MG63 (cell line): ENCODE measurements at regions not wholly inside any gene's neighbourhood (a gene's known extent, or its start where the extent isn't known, plus 50 kb on each side); places are given as distances from the start of the nearest gene placed in this dataset.

Experiments used
- DNase-seq: peaks from one replicate; pipeline ENCODE4 v3.0.0-alpha.2; 2020
- H3K27me3 ChIP-seq: fragments of 250-450 bp; sonication (Bioruptor Pico); 2 replicates; pipeline ENCODE4 v1.5.1; 2020; ENCODE audit warnings: mild to moderate bottlenecking, moderate library complexity
- H3K36me3 ChIP-seq: fragments of 250-450 bp; sonication (Bioruptor Pico); 2 replicates; pipeline ENCODE4 v1.5.1; 2020; ENCODE audit warnings: mild to moderate bottlenecking, moderate library complexity
- H3K4me3 ChIP-seq: fragments of 250-450 bp; sonication (Bioruptor Pico); 2 replicates; pipeline ENCODE4 v1.5.1; 2020; ENCODE audit warnings: mild to moderate bottlenecking, moderate library complexity
- H3K9me3 ChIP-seq: fragments of 250-450 bp; sonication (Bioruptor Pico); 2 replicates; pipeline ENCODE4 v1.5.1; 2020; ENCODE audit warnings: mild to moderate bottlenecking, moderate library complexity

DNA sequence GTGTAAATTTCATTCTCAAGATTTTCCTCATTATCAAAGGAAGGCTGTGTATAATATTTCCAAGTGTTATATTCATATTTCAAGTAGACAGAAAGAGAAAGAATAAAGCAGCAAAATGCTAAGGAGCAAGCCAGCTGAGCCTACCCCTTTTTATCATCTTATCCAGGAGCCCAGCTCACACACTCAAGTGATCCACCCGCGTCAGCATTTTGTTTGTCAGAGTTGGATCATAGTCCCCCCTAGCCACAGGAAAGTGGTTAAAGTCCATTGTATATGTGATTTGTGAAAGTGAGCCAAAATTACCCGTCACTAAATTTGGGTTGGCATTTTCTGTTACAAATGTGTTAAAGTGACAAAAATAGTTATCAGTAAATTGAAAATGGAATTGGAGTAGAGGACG, 289.3 kb upstream of the CTSO start:
- Histone ChIP-seq H3K4me3 (no peak overlapping the region), H3K27me3 (no peaks in the 10 kb centered on the region), H3K9me3 (no peaks in the 10 kb centered on the region), H3K36me3 (no peaks in the 10 kb centered on the region)
- DNase-seq: no peak

DNA sequence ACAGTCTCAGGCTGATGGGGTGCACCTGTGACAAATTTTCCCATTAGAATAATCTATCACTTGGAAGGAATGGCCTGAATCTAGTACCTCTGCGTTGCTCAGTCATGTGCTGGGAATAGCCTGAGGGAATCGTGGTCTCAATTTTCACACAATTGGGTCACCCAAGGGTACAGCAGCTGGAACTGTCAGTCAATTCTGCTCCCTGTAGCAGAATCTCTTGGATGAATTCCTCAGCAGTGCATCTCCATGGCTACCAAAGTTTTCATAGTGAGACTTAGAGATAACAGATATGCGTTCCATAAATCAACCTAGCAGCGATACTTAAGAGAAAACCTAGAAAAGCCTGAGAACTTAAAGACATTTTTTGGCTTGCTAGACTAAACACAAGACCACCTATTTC, 288.7 kb upstream of the CTSO start:
- DNase-seq: no peak
- Histone ChIP-seq H3K4me3 (no peak overlapping the region), H3K36me3 (no peaks in the 10 kb centered on the region)

DNA sequence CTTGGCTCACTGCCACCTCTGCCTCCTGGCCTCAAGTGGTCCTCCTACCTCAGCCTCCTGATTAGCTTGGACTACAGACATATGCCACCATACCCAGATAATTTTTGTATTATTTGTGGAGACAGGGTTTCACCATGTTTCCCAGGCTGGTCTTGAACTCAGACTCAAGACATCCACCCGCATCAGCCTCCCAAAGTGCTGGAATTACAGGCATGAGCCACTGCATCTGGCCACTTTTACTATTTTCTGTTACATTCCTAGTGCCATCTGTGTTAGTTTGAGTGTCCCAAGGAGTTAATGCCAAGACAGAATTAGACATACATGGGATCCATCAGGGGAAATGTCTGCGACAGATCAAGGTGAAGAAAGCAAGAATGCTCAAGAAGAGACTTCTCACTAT, 288.2 kb upstream of the CTSO start:
- Histone ChIP-seq H3K27me3 (no peaks in the 10 kb centered on the region), H3K9me3 (no peaks in the 10 kb centered on the region), H3K4me3 (no peak overlapping the region), H3K36me3 (no peaks in the 10 kb centered on the region)
- no peak for DNase-seq

More for the DNA sequence above, 288.7 kb upstream of the CTSO start:
- Histone ChIP-seq H3K27me3 (no peaks in the 10 kb centered on the region), H3K9me3 (no peaks in the 10 kb centered on the region)

DNA sequence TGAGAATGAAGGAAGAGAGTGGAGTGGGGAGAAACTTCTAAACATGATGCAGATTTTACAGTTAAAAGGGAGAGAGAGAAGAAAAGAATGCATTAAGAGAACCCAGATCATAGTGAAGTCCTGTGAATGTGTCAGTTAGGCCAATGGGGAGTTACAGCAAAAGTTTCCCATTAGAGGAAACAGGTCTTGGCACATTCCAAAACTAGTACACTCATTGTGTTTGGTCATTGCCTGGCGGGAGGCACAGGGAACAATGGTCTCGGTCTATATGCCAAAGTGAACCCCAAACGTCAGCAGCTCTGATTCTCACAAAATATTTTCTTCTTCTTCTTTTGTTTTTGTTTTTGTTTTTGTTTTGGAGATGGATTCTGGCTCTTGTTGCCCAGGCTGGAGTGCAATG, 284.5 kb upstream of the CTSO start:
- no peak for DNase-seq
- no peak overlapping the region for H3K4me3 ChIP-seq
- H3K9me3 ChIP-seq: no peaks in the 10 kb centered on the region
- no peaks in the 10 kb centered on the region for H3K27me3 ChIP-seq
- H3K36me3 ChIP-seq: no peaks in the 10 kb centered on the region

DNA sequence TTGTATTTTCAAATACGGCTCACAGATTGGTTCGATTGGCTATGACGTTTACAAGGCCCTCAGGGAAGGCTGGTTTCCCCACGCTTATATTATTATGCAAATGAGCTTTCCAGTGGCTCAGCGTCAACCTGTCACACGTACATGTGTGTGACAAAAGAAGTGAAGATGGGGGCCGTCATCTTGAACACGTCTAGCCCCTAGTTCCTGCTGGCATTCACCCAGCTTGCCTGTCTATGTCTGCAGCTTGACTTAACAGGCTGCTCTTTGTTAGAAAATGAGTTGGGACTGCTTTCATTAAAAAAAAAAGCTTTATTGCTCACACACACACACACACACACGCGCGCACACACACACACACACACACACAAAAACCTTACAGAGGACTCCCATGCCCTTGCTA, 283.6 kb upstream of the CTSO start:
- DNase-seq: no peak
- Histone ChIP-seq H3K36me3 (no peaks in the 10 kb centered on the region), H3K4me3 (no peak overlapping the region), H3K9me3 (no peaks in the 10 kb centered on the region), H3K27me3 (no peaks in the 10 kb centered on the region)

DNA sequence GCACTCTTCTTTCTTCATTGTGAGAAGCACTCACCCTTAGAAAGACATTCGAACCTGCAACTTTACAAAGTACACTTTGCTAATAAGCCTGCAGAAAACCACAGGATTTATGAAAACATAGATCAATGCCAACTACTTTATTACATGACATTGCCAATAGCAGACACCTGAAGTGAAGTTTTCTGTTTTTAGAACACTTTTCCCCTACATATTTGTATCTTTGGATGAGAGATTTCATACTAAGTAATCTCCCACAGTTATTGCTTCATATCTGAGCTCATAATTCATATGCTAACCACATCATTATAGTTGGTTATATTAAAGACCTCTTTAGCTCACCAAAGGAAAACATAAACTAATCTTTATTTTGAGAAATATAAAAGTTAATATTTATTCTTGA, 276.5 kb upstream of the CTSO start:
- Histone ChIP-seq H3K4me3 (no peak overlapping the region), H3K27me3 (no peaks in the 10 kb centered on the region), H3K9me3 (no peaks in the 10 kb centered on the region), H3K36me3 (no peaks in the 10 kb centered on the region)
- DNase-seq: no peak

DNA sequence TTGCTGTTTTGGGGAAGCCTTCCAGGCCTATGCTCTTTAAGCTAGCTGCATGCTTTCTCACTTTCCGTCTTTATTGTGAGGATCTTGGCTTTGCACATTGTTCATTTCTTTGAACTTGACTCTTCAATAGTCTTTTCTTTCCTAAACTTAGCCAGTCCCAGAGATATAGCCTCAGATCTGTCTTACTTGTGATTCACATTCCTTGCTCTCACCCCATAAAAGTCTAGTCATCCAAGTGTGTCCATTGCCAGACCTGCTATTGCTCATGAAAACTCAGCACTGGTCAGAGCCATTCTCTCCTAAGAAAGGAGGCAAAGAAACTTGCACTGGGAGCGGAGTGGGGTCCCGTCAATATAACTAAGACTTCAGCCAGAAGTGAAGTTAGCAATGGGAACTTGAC, 275.0 kb upstream of the CTSO start:
- Histone ChIP-seq H3K27me3 (no peaks in the 10 kb centered on the region), H3K9me3 (no peaks in the 10 kb centered on the region)
- no peak for DNase-seq

DNA sequence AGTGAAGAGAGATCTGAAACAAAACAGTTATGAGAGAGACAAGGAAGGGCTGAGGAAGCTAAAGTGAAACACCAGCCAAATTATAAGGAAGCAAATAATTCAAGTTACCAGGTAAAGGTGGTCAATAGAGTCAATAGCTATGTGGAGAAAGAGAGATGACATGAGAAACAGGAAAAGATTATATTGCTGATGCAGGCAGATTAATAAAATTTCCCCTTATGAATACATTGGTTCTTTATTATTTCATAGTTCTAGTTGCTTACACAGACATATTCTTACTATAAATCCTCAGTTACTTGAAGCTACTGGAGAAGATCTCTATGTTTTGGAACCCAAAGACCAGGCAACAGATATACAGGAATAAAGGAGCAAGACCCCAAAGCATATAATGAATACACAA, 273.7 kb upstream of the CTSO start:
- DNase-seq: no peak
- Histone ChIP-seq H3K4me3 (no peak overlapping the region), H3K27me3 (no peaks in the 10 kb centered on the region), H3K36me3 (no peaks in the 10 kb centered on the region), H3K9me3 (no peaks in the 10 kb centered on the region)

More for the DNA sequence above, 275.0 kb upstream of the CTSO start:
- no peaks in the 10 kb centered on the region for H3K36me3 ChIP-seq
- H3K4me3 ChIP-seq: no peak overlapping the region

DNA sequence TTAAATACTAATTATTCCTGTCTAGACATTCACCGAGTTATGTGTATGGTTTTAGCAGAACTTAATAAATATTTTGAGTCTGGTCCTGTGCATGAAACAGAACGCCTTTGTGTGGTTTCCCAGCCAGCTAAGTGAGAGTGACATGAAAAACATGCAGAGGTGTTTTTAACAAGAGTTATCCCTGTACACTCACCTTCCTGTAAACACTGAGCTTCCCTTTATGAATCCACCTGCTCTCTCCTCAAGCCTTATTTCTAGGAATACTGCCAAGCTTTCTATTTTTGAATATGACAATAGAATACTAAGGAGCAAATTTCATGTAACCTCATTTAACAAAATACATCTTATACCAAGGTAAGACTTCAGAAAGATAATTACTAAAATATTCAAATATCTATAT, 270.3 kb upstream of the CTSO start:
- Histone ChIP-seq H3K9me3 (no peaks in the 10 kb centered on the region), H3K4me3 (no peak overlapping the region), H3K27me3 (no peaks in the 10 kb centered on the region), H3K36me3 (no peaks in the 10 kb centered on the region)
- no peak for DNase-seq

DNA sequence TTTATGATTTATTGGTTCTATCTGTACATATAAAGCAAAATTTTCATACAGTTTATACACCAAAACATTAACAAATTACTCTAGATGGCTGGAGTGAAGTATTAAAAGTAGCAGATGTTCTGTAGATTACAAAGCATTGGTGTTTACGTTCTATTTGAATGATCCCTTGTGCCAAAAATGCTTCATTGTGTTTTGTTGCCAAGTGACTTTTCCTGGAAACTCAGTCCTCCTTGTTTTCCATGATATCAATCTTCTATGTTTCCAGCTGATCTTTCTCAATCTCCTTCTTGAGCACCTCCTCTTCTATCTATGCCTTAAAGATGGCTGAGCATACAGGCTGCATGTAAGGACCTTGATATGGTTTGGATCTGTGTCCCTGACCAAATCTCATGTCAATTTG, 263.6 kb upstream of the CTSO start:
- Histone ChIP-seq H3K9me3 (no peaks in the 10 kb centered on the region), H3K27me3 (no peaks in the 10 kb centered on the region), H3K4me3 (no peak overlapping the region), H3K36me3 (no peaks in the 10 kb centered on the region)
- DNase-seq: no peak

DNA sequence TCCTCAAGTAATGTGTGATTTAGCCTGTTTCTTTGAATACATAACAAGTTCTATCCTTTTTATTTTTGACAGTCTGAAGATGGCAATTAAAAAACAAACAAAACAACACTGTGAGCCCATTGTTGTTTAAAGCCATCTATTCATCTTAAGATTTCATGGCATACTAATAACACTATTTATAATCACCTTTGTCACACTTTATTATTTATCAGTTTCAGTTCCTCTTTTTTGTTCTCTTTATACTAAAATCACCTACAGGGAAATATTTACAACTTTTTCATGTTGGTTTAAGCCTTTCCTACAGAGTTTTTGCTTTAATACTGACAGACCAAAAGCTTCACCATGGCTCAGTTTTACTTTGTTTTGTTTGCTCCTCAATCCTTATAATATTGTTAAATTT, 247.4 kb upstream of the CTSO start:
- H3K4me3 ChIP-seq: no peak overlapping the region
- H3K36me3 ChIP-seq: no peaks in the 10 kb centered on the region
- H3K27me3 ChIP-seq: no peaks in the 10 kb centered on the region
- H3K9me3 ChIP-seq: no peaks in the 10 kb centered on the region
- DNase-seq: no peak

DNA sequence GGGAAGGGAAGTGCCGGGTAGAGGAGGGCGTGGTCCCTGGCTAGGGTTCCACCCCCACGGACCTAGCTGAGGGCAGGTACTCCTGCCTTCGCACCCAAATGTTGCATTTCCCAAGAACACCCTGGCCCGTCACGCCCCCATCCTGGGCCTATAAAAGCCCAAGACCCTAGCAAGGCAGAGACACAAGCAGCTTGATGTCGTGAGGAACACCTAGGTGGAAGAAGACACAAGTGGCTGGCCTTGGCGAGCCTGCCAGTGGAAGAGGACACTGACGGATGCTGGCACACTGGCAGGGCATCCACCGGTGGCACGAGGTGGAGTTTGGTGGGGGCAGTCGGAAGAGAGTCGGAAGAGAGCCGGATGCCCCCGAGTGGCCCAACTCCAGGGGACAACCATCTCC, 244.8 kb upstream of the CTSO start:
- Histone ChIP-seq H3K27me3 (no peaks in the 10 kb centered on the region), H3K4me3 (no peak overlapping the region), H3K9me3 (no peaks in the 10 kb centered on the region), H3K36me3 (no peaks in the 10 kb centered on the region)
- no peak for DNase-seq

DNA sequence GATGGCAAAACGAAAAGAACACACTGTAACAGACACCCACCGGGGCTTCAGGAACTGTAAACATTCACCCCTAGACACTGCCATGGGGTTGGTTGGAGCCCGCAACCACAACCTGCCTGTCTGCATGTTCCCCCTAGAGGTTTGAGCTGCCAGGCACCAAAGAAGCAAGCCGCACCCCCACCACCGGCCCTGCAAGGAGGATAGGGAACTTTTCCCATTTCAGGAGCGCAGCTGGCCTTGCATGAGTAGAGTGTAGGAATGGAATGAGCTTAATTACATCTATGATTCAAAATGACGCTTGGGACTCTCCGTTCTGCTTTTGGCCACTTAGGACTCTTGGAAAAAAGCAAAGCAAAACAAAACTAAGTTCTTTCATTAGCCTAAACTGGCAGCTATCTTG, 243.6 kb upstream of the CTSO start:
- DNase-seq: no peak
- Histone ChIP-seq H3K4me3 (no peak overlapping the region), H3K9me3 (no peaks in the 10 kb centered on the region)

DNA sequence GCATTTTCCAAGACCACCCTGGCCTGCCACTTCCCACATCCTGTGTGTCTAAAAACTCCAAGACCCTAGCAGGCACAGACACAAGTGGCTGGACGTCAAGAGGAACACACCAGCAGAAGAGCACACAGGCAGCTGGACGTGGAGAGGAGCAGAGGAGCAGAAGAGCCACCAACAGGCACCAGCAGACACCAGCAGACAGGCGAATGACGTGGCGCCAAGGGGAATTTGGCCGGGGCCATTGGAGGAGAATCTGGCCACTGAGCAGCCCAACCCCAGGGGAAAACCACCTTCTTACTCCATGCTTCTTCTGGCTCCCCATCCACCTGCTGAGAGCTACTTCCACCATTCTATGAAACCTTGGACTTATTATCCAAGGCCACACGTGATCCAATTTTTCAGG, 243.1 kb upstream of the CTSO start:
- no peaks in the 10 kb centered on the region for H3K9me3 ChIP-seq
- H3K27me3 ChIP-seq: no peaks in the 10 kb centered on the region
- no peaks in the 10 kb centered on the region for H3K36me3 ChIP-seq
- no peak for DNase-seq
- H3K4me3 ChIP-seq: no peak overlapping the region

More for the DNA sequence above, 243.6 kb upstream of the CTSO start:
- no peaks in the 10 kb centered on the region for H3K27me3 ChIP-seq
- H3K36me3 ChIP-seq: no peaks in the 10 kb centered on the region

DNA sequence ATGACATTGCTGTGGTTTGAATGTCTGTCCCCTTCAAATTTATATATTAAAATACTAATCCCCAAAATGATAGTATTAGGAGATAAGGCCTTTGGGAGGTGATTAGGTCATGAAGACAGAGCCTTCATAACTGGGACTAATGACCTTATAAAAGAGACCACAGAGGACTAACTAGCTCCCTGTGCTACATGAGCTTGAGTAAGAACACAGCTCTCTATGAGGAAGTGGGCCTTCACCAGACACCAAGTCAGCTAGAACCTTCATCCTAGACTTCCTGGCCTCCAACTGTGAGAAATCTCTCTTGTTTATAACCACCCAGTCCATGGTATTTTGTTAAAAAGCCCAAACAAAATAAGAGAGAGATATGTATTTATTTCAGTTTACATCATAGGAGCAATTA, 242.2 kb upstream of the CTSO start:
- H3K27me3 ChIP-seq: no peaks in the 10 kb centered on the region
- no peaks in the 10 kb centered on the region for H3K9me3 ChIP-seq
- H3K36me3 ChIP-seq: no peaks in the 10 kb centered on the region
- H3K4me3 ChIP-seq: no peak overlapping the region
- no peak for DNase-seq

DNA sequence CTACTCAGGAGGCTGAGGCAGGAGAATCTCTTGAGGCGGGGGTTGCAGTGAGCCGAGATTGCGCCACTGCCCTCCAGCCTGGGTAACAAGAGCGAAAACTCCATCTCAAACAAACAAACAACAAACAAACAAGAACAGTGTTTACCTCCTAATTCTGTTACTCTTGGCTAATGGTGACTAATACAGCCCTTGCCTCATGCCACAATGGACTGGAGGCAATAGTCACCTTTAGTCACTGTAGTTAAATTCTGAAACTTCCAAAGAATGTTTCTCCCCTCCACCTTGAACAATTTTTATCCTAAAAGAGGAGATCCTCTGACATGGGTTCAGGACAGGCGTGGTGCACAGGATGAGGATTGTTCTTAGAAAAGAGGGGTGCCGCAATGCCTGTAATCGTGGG, 241.2 kb upstream of the CTSO start:
- Histone ChIP-seq H3K4me3 (no peak overlapping the region), H3K36me3 (no peaks in the 10 kb centered on the region), H3K9me3 (no peaks in the 10 kb centered on the region), H3K27me3 (no peaks in the 10 kb centered on the region)
- no peak for DNase-seq

DNA sequence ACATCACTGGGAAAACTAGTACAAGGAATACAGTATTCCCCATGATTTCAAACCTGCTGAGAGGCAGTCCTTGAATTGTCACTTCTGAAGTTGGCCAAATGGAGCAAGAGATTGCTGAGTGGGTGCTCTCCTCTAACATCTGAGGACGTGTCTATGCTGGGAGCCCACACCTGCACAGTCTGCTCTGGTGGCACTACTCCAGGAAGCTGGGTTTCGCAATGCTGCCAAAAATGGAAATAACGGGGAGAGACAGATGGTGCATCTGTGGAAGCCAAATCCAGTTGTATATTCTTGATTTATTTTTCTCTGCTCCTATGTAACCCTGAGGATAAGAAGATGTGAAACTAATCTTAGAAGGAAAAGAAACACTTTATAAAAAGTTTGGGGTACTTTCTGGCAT, 240.1 kb upstream of the CTSO start:
- Histone ChIP-seq H3K9me3 (no peaks in the 10 kb centered on the region), H3K36me3 (no peaks in the 10 kb centered on the region), H3K27me3 (no peaks in the 10 kb centered on the region), H3K4me3 (no peak overlapping the region)
- DNase-seq: no peak

DNA sequence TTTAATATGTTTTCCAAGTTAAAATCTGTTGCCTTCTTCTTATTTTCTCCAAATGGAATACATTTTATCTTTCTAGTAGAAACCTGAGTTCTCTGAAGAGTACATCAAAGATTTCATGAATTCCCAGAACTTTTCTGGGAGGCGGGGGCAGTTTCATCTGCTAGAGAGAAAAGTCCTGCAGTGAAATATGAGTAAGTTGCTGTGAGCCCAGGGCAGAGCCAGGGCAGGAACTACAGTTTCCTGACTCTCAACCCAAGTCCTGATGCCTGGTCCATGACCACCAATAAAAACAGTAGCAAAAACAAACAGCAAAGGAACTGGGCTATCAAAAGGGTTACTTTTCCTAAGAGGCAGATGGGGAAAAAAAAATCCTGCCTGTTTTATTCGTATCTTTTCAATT, 239.4 kb upstream of the CTSO start:
- DNase-seq: no peak
- Histone ChIP-seq H3K27me3 (no peaks in the 10 kb centered on the region), H3K36me3 (no peaks in the 10 kb centered on the region), H3K9me3 (no peaks in the 10 kb centered on the region), H3K4me3 (no peak overlapping the region)

DNA sequence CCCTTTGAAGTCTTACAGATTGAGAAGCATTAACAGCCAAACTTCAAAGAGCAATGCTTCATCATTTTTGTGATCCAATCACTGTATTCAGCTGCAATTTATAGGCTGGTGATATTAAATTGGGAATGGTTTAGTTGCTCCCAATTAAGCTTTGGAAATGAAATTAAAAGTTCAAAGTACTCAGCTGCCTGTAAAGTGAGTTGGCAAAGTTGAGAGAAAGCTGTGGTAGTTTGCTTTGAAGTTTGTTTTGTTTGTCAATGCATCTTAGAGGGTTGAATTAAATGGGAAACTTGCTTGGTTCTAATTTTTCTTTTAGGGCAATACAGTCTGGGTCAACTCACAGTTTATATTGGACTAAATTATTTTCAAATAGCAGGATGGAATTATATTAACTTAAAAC, 238.4 kb upstream of the CTSO start:
- no peaks in the 10 kb centered on the region for H3K9me3 ChIP-seq
- DNase-seq: no peak
- H3K4me3 ChIP-seq: no peak overlapping the region
- no peaks in the 10 kb centered on the region for H3K36me3 ChIP-seq
- no peaks in the 10 kb centered on the region for H3K27me3 ChIP-seq
